ENCODE measurements at regions not wholly inside any gene's neighbourhood (a gene's known extent, or its start where the extent isn't known, plus 50 kb on each side); places are given as distances from the start of the nearest gene placed in this dataset.

- no peak for DNase-seq (ENCODE audit: low read depth)
- no peak overlapping the region for H3K4me3 ChIP-seq (ENCODE audit: low read depth, low read length)
Observed at GRCh38 chr10:130493021-130493420, 356.8 kb downstream of the GLRX3 start.

GRCh38 chr10:130493446-130494145 is 357.4 kb downstream of the GLRX3 start:
- H3K4me3 ChIP-seq (ENCODE audit: low read depth, low read length): no peak overlapping the region
- DNase-seq (ENCODE audit: low read depth): no peak

- no peak overlapping the region for H3K4me3 ChIP-seq (ENCODE audit: low read depth, low read length)
- DNase-seq (ENCODE audit: low read depth): no peak
Observed at GRCh38 chr10:130495116-130495862, 359.1 kb downstream of the GLRX3 start.

- no peak overlapping the region for H3K4me3 ChIP-seq (ENCODE audit: low read depth, low read length)
Observed at GRCh38 chr10:130495891-130496636, 359.9 kb downstream of the GLRX3 start.

GRCh38 chr10:130497056-130498010 is 361.1 kb downstream of the GLRX3 start:
- DNase-seq (ENCODE audit: low read depth): no peak
- H3K4me3 ChIP-seq (ENCODE audit: low read depth, low read length): no peak overlapping the region

More at GRCh38 chr10:130495891-130496636, 359.9 kb downstream of the GLRX3 start:
- no peak for DNase-seq (ENCODE audit: low read depth)

GRCh38 chr10:130498042-130498441 is 361.9 kb downstream of the GLRX3 start:
- DNase-seq (ENCODE audit: low read depth): no peak
- no peak overlapping the region for H3K4me3 ChIP-seq (ENCODE audit: low read depth, low read length)

- H3K4me3 ChIP-seq (ENCODE audit: low read depth, low read length): no peak overlapping the region
- no peak for DNase-seq (ENCODE audit: low read depth)
Observed at GRCh38 chr10:130498934-130499333, 362.7 kb downstream of the GLRX3 start.

- H3K4me3 ChIP-seq (ENCODE audit: low read depth, low read length): no peak overlapping the region
- no peak for DNase-seq (ENCODE audit: low read depth)
Observed at GRCh38 chr10:130499541-130499940, 363.4 kb downstream of the GLRX3 start.

GRCh38 chr10:130500261-130501000 is 364.2 kb downstream of the GLRX3 start:
- H3K4me3 ChIP-seq (ENCODE audit: low read depth, low read length): no peak overlapping the region
- no peak for DNase-seq (ENCODE audit: low read depth)

GRCh38 chr10:130507461-130507860 is 371.3 kb downstream of the GLRX3 start:
- H3K4me3 ChIP-seq (ENCODE audit: low read depth, low read length): no peak overlapping the region
- no peak for DNase-seq (ENCODE audit: low read depth)

GRCh38 chr10:130509881-130510689 is 373.9 kb downstream of the GLRX3 start:
- no peak for DNase-seq (ENCODE audit: low read depth)
- no peak overlapping the region for H3K4me3 ChIP-seq (ENCODE audit: low read depth, low read length)

GRCh38 chr10:130510755-130511154 is 374.6 kb downstream of the GLRX3 start:
- H3K4me3 ChIP-seq (ENCODE audit: low read depth, low read length): no peak overlapping the region
- no peak for DNase-seq (ENCODE audit: low read depth)

- no peak for DNase-seq (ENCODE audit: low read depth)
- no peak overlapping the region for H3K4me3 ChIP-seq (ENCODE audit: low read depth, low read length)
Observed at GRCh38 chr10:130511766-130512165, 375.6 kb downstream of the GLRX3 start.

GRCh38 chr10:130512936-130513335 is 376.7 kb downstream of the GLRX3 start:
- no peak overlapping the region for H3K4me3 ChIP-seq (ENCODE audit: low read depth, low read length)
- DNase-seq (ENCODE audit: low read depth): no peak

GRCh38 chr10:130513686-130514476 is 377.7 kb downstream of the GLRX3 start:
- no peak for DNase-seq (ENCODE audit: low read depth)
- no peak overlapping the region for H3K4me3 ChIP-seq (ENCODE audit: low read depth, low read length)

- no peak overlapping the region for H3K4me3 ChIP-seq (ENCODE audit: low read depth, low read length)
- DNase-seq (ENCODE audit: low read depth): no peak
Observed at GRCh38 chr10:130515670-130516069, 379.5 kb downstream of the GLRX3 start.

- no peak overlapping the region for H3K4me3 ChIP-seq (ENCODE audit: low read depth, low read length)
Observed at GRCh38 chr10:130516141-130516735, 380.0 kb downstream of the GLRX3 start.

More at GRCh38 chr10:130516141-130516735, 380.0 kb downstream of the GLRX3 start:
- DNase-seq (ENCODE audit: low read depth): no peak

All from skeletal muscle cell (primary cell).